GM21360 (cell line): ENCODE measurements at regions not wholly inside any gene's neighbourhood (a gene's known extent, or its start where the extent isn't known, plus 50 kb on each side); places are given as distances from the start of the nearest gene placed in this dataset.
"Not testable (repeated sequence)": the region's sequence is repeated elsewhere in the genome, so short reads cannot be mapped to it uniquely, and the experiment has no call there.

Source experiments
- ATAC-seq: cut with Tn5 transposase; IDR thresholded peaks from one replicate; pipeline ENCODE4 v1.9.1; 2021; ENCODE audit warnings: mild to moderate bottlenecking, moderate library complexity; ENCODE audit not compliant: unreplicated experiment

DNA sequence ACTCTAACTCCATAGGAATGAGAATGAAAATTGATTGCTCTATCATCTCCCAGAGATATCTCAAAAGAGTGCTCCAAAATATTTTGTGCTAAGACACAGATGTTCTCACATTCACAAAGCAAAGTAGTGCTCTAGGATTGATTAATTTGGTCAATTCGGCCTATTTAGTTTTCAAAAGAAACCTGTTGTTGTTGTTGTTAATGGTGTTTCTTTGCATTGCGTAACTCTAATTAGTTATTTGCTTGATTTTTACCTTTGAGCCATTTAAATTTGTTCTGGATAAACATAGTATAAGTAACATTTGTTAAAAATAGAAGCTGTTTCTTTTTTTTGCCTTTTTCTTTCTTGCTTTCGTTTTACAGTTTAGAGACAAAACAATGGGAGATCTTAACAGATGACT is 382.5 kb downstream of the CAAP1 start:
- no peak for ATAC-seq

DNA sequence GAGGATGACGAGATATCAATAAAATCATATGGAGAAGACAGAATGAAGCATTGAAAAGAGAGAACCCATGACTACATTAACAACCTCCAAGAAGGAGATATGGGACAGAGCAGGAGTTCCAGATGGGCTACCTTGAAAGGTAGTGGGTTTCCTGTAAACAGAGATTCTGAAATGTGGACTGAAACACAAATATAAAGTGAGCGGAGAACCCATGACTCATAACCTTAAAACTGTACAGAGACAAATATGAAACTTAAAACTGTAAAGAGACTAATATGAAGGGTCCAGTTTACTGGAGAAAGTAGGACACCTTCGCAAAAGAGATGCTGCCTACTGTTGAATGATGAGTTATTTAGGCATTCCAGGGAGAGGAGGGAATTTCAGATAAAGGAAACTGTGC is 383.7 kb downstream of the CAAP1 start:
- ATAC-seq, result no peak

DNA sequence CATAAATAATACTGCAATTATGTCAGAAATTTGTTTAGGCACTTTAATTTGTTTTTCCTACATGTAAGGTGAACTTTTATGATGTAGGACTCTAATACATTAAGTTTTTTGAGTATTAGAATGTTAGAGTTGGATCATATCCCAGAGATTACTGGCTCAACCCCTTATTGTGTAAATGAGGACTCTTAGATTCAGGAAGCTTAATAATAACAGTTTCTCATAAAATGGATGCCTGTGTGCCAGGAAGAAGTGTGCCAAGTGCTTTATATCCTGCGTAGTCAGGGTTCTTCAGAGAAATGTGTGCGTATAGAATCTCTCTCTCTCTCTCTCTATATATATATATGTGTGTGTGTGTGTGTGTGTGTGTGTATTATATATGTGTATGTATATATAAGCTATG is 388.5 kb downstream of the CAAP1 start:
- ATAC-seq, result no peak

DNA sequence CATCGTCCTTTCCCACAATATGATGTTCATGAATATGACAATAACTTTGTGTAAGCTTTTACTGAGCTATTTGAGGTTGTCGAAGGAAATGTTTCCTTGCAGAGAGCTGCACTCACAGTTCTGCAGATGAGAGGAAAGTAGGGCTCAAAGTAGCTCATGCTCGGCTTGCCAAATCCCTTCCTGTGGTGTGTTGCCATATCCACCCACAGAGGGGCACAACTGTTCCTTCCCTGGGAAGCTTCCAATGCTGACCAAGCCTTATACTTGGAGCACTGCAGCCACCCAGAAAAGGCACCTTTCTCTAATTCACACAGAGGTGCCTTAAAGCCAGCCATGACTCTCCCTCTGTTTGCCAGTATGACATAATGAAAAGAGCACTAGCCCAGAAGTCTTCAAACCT is 390.3 kb downstream of the CAAP1 start:
- no peak for ATAC-seq

DNA sequence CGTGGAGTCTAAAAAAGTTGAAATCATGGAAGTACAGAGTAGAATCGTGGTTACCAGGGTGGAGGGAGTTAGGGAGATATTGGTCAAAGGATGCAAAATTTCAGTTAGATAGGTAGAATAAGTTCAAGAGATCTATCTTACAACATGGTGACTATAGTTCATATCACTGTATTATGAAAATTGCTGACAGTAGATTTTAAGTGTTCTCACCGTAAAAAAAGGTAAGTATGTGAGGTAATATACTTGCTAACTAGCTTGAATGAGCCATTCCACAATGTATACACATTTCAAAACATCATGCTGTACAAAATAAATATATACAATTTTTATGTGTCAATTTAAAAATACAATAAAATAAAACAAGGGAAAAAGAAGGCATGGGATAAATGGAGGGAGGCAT is 392.1 kb downstream of the CAAP1 start:
- no peak for ATAC-seq

DNA sequence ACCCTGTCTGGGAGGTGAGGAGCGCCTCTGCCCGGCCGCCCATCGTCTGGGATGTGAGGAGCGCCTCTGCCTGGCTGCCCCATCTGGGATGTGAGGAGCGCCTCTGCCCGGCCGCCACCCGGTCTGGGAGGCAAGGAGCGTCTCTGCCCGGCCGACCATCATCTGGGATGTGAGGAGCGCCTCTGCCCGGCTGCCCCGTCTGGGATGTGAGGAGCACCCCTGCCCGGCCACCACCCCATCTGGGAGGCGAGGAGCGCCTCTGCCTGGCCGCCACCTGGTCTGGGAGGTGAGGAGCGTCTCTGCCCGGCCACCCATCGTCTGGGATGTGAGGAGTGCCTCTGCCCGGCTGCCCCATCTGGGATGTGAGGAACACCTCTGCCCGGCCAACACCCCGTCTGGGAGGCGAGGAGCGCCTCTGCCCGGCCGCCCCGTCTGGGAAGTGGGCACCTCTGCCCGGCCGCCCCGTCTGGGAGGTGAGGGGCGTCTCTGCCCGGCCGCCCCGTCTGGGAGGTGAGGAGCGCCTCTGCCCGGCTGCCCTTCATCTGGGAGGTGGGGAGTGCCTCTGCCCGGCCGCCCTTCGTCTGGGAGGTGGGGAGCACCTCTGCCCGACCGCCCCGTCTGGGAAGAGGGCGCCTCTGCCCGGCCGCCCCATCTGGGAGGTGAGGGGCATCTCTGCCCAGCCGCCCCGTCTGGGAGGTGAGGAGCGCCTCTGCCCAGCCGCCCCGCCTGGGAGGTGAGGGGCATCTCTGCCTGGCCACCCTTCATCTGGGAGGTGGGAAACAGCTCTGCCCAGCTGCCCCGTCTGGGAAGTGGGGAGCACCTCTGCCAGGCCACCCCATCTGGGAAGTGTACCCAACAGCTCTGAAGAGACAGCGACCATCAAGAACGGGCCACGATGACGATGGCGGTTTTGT is 399.7 kb downstream of the CAAP1 start:
- ATAC-seq, result not testable (repeated sequence)

DNA sequence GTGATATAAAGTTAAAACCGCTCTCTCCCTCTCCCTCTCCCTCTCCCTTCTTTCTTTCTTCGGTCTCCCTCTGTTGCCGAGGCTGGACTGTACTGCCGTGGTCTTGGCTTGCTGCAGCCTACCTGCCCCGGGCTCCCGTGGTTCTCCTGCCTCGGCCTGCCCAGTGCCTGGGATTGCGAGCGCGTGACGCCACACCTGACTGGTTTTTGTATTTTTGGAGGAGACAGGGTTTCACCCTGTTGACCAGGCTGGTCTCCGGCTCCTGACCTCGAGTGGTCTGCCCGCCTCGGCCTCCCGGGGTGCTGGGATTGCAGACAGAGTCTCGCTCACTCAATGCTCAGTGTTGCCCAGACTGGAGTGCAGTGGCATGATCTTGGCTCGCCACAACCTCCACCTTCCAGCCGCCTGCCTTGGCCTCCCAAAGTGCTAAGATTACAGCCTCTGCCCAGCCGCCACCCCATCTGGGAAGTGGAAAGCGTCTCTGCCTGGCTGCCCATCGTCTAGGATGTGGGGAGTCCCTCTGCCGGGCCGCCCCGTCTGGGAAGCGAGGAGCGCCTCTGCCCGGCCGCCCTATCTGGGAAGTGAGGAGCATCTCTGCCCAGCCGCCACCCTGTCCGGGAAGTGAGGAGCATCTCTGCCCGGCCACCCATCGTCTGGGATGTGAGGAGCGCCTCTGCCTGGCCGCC is 400.5 kb downstream of the CAAP1 start:
- not testable (repeated sequence) for ATAC-seq

DNA sequence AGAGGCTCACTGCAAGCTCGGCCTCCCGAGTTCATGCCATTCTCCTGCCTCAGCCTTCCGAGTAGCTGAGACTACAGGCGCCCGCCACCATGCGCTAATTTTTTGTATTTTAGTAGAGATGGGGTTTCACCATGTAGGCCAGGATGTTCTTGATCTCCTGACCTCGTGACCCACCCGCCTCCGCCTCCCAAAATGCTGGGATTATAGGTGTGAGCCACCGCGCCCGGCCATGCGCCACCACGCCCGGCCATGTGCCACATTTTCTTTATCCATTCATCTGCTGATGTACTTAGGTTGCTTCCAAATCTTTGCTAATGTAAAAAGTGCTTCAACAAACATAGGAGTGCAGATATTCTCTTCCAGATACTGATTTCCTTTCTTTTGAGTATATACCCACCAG is 408.6 kb downstream of the CAAP1 start:
- ATAC-seq, result no peak

DNA sequence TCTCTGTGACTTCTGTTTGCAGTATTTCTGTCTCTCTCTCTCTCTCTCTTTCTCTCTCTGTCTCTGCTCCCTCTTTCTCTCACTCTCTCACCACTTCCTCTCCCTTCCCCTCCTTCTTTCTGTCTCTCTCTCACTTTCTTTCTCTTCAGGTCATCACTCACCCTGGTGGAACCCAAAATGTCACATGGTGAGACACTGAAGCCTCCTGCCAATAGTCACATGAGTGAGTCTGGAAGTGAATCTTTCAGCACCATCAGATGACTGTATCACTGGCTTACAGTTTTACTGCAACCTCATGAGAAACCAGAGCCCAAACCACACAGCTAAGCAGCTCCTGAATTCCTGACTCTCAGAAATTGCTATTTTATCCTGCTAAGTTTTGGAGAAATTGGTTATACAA is 414.6 kb downstream of the CAAP1 start:
- no peak for ATAC-seq

DNA sequence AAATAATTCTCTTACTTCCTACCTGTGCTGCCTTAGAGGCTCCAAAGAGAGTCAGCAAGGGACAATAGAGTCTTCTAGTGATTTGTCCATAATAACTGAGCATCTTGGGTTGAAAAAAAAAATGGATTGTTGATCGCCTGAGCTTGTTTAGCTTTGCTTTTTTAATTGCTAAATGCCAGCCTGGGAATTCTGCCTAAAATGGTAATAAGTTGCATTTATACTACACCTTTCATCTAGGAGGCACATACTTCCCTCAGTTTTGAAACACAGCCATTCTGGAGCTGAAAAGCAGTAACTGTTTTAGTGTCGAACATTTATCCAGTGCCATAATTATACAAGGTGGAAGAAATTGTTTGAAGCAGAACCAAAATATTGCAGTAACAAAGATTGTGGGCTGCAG is 421.3 kb downstream of the CAAP1 start:
- ATAC-seq, result no peak

DNA sequence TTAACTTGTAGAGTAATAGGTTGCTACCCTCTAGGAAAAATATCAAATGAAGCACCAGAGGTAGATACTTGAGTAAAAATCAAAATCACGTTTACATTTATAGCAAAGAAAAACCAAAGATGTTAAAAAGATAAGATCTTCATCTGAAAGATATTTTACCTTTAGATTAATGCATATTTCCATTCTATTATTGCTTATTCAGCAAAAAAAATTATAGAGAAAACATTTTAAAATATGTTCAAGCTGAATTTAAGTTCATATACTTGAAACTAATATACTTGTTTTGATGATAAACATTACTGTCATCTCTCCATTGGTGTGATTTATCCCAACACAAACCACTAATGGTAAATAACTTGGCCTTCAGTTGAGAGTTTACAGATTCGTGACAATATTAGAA is 422.3 kb downstream of the CAAP1 start:
- no peak for ATAC-seq

DNA sequence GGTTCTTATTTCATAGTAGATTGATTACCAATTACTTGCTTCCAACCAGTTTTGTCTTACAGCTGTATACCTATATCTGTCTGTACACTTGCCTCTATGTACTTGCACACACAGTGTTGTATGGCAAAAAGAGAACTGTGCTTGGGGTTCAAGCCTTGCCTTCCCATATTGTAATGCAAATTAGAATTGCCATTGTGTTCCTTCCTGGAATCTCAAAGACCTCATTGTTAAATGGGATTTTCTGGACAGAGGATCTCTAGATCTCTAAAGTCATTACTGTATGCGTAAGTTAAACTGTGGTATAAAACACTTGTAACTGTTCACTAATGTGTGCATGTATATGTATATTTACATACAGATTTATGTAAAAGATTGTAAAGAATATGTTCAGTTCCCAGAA is 428.8 kb downstream of the CAAP1 start:
- ATAC-seq, result no peak

DNA sequence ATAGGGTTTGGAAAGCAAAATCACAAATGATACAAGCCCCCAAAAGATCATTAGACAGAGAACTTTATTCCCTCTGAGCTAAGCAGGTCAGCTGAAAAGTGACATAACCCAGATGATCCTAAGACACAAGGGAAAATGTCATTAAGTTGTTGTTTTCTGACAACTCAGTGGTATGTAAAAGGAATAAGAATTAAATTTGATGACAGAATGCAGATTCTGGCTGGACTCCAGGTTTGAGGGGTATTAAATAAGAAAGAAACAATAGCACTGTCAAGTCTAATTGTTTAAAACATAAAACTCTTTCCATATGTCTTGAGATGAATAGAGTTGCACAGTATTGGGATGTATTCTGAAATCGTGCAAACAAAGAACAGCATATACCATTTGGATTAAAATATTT is 429.9 kb downstream of the CAAP1 start:
- ATAC-seq, result no peak

DNA sequence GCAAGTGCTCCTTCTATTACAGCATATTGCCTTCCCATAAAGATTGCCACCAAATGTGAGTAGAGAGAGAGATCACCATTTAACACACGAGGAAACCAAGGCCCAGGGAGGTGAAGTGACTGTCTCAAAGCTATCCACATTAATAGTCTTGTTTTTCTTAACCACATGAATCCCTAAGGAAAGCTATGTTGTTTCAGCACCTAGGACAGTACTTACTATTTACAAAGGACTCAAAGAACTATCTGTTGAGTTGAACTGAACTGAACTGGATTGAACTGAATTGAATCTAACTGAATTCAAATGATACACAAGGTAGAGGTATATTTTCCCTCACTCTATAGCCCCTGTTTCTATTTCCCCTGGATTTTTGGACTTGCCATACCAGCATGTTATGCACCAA is 430.4 kb downstream of the CAAP1 start:
- ATAC-seq, result no peak

DNA sequence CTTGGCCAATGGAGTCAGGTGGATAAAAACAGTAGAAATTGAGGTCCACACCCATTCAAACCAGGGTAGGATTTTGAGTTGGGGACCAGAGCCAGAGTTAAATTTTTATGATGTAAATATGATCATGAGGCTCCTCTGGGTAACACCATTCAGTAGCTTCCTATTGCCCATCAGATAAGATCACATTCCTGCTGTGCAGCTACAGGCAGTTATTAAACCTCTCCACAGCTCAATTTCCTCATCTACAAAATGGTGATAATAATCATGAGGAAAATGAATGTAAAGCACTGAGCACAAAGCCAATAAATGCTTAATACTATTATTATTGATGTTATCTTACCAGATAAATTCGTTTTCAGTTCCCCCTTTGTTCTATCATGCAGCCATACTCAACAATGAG is 432.0 kb downstream of the CAAP1 start:
- ATAC-seq, result no peak

DNA sequence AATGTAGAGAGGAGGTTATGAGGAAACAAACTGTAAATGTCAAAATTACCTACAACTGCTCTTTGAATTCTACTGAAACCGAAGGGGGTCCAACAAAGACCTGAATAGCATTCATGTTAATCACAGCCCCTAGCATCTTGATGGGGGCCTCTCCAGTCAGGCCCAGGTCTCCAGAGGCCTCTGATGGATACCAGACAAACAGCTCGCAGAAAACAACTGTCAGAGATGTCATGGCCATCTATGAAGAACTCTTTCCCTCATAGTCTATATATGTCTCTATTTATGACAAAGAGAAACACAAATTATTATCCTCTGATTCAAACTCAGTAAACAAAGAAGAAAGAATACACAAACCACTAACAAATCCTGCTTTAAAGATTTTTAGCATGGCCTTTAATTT is 432.6 kb downstream of the CAAP1 start:
- ATAC-seq, result no peak

DNA sequence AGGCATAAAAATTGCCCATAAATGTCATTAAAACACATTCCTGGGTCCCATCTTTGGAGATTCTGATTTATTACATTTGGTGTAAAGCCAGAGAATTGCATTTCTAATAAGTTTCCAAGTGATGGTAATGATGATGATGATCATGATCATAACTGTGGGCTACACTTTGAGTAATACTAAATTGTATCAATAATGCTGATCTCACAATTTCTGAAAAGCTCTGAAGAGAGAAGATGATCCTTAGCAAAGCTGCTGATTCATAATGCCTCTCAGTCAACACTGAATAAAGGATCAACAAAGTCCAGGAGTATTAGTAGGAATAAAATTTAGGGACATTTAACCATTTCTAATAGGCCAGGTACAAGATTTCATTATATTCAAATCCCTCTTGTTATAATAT is 434.5 kb downstream of the CAAP1 start:
- no peak for ATAC-seq

DNA sequence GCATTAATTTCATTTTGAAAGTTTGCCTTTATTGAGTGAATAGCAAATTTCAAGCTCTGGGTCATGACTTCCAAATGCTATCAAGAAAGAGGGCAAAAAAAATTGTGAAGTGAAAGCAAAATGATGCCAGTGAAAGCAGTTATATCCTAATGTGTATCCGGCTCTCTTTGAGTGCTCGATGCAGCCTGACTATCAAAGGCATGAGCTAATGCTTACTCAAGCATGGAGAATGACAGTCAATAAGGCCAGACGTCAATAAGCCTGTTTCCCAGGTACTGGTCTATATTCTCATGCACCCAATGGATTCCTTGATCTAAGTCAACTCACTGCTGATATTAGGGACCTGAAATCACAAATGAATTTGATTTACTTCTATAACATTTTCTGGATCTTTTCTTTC is 435.5 kb downstream of the CAAP1 start:
- no peak for ATAC-seq

DNA sequence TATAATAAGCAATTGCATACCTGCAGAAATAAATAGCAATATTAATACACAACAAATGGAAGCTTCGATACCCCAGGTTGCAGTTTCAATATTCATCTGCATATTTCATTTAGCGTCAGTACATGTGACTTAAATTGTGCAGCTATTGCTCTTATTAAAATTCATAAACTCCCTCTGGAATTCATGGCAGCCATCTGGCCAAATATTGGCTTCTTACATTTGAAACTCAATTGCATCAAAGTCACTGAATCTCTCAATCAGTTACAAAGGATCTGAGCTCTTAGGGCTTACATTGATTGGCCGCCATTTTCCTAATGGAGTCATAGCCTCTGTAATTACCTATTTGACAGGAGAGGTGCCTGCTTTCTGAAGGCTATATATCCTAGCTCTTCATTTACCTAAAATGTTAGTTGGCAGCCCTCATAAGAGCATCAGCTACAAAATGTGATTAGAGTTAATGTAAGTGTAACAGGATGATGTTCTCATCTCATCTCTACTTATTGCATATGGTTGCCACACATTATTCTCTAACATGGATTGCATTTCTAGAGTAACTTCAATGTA is 453.5 kb downstream of the CAAP1 start:
- no peak for ATAC-seq

DNA sequence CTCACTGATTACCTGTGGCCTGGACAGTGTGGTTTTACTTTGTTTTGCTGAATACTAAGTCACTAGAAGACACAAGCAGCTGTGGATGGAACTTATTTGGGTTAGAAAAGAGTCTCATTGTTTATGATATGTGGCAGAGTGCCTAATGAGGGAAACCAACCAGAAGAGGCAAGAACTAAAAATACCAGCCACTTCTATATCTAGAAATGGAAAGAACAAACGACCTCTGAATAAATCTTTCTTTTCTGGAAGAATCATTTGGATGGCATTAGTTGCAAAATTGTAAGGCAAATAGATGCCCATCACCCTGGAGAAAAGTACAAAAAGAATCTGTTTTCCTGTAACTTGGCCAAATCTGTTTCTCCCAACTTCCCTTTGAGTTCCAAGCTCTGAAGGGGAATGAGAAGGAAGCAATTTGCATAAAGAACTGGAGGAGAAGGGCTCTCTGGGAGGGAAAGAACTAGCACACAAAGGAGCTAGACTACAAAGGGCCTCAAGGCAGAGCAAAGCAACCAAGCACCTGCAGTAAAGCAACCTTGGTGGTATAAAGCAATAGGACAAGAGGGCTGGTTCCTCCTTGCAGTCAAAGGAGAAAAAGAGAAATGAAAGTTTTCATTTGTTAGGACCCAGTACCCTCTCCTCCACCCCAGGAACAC is 455.4 kb downstream of the CAAP1 start:
- ATAC-seq, result no peak

DNA sequence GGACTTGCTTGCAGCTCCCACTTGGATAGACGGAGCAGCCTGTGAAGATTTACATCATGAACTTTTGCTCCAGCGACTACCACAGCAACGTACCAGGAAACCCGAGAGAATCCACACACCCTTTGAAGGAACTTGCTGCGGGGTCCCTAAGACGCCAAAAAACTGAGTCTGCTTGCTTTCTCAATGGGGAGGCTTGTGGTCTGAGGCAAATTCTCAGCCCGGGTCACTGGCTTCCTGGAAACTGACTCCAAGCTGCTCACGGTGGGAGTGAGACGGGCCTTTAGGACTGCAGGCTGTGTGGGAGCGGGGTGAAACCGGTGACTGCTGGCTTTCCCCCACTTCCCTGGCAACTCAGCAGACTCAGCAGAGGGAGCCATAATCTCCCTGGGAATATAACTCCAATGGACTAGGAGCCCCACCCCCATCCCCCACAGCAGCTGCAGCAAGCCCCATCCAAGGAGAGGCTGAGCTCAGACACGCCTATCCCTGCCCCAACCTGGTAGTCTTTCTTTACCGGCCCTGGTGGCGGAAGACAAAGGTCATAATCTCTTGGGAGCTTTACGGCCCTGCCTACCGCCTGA is 466.0 kb downstream of the CAAP1 start:
- ATAC-seq, result no peak
